Activated CD4-positive, alpha-beta T cell treated with anti-CD3 and anti-CD28 coated beads for 36 hours (primary cell): ENCODE measurements at regions not wholly inside any gene's neighbourhood (a gene's known extent, or its start where the extent isn't known, plus 50 kb on each side); places are given as distances from the start of the nearest gene placed in this dataset.

ENCODE experiments used
- ATAC-seq: fragments of 200-7000 bp; cut with Tn5 transposase; one replicate; pipeline ENCODE4 v1.10.0; 2021; ENCODE audit warnings: mild to moderate bottlenecking, moderate library complexity
- CTCF ChIA-PET: fragments of 350-600 bp; sonication (Branson Sonifier 250); formaldehyde crosslinking; loops from one replicate; lab custom pipeline; 2021; ENCODE audit warnings: antibody characterized with exemption; lab: Charles Lee
- POLR2A ChIA-PET: fragments of 350-600 bp; sonication (Branson Sonifier 250); formaldehyde crosslinking; loops from one replicate; lab custom pipeline; 2021; ENCODE audit warnings: antibody characterized with exemption, inconsistent platforms; lab: Charles Lee
- DNase-seq: peaks from one replicate; pipeline ENCODE4 v3.0.0-alpha.2; 2020
- H3K27ac Mint-ChIP-seq: one replicate; pipeline ENCODE4 v1.8.0; 2021; ENCODE audit warnings: mixed read lengths
- H3K27me3 Mint-ChIP-seq: one replicate; pipeline ENCODE4 v1.8.0; 2021; ENCODE audit warnings: mixed read lengths
- H3K36me3 Mint-ChIP-seq: one replicate; pipeline ENCODE4 v1.8.0; 2021; ENCODE audit warnings: low read depth, mixed read lengths
- H3K4me1 Mint-ChIP-seq: one replicate; pipeline ENCODE4 v1.8.0; 2021; ENCODE audit warnings: mixed read lengths
- H3K4me3 Mint-ChIP-seq: one replicate; pipeline ENCODE4 v1.8.0; 2021; ENCODE audit warnings: mild to moderate bottlenecking, moderate library complexity, mixed read lengths
- H3K9me3 Mint-ChIP-seq: one replicate; pipeline ENCODE4 v1.8.0; 2021; ENCODE audit warnings: low read depth, mixed read lengths
- intact Hi-C, 2 experiments: fragments of 100-400 bp; cut with DNase I in 1 of 2; cut with micrococcal nuclease in 1 of 2; formaldehyde crosslinking; loops; one replicate each; pipeline versions ENCODE4 v1.14.2 to v1.15.1; 2022 to 2024; cut with DNase I, micrococcal nuclease

DNA sequence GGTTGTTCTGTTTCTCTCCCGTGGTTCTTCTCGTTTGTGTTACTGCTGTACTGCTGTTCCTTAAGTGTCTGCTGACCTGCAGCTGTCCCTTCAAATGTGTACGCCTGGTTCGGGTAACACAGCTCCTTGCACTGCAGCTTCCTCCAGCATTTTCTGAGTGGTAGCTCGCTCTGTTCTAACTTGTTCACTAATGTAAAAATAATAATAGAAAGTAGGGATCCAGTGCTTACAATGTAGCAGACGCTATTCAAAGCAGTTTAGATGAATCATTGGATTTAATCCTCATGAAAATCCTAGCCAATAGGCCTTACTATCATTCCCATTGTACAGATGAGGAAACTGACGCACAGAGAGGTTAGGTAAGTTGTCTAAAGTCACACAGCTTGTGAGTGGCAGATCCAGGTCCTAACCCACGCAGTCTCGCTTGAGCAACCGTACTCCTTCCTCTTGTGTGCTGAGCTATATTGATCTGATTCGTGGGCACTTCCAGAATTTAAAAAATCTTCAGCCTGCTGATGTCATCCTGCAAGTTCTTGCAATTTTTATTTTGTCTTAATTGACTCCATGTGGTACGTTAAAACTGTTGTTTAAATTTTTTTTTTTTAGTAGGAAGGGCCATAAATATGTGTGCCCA lies 448.2 kb upstream of the FAT1 start:
- no peak overlapping the region for H3K27ac Mint-ChIP-seq
- CTCF ChIA-PET, result interaction anchor here (0.5 kb wide), 1 partner anchor 78 kb away, joined by 3 read pairs; no protein-coding TSS in a partner anchor
- no peaks in the 10 kb centered on the region for H3K4me1 Mint-ChIP-seq
- H3K27me3 Mint-ChIP-seq, result no peaks in the 10 kb centered on the region
- no peaks in the 10 kb centered on the region for H3K36me3 Mint-ChIP-seq
- no peak overlapping the region for H3K4me3 Mint-ChIP-seq
- POLR2A ChIA-PET, result no interaction called here
- intact Hi-C loops, result no loop called here
- DNase-seq (no peak), ATAC-seq (no peak)
- H3K9me3 Mint-ChIP-seq, result peaks cover 6% of the 10 kb centered on the region

DNA sequence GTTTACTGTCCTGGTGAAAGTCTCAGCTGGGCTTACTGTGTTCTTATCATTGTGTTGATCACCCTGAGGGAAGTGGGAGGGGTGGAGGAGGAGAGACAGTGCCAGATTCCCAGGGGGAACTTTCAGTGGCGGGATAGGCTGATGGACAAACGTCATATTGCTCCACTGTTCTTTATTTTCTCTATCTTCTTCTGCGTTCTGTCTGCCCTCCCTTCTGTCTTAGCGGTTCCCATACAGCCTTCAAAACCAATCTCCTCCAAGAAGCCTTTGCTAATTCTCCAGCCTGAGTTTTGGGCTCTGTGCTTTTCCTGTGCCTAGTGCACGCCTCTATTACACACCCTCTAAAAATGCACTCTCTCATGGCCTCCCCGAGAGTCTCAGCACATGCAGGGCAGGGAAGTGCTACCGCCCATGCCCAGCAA lies 448.7 kb upstream of the FAT1 start:
- no peak for ATAC-seq
- Mint-ChIP-seq H3K4me1 (no peaks in the 10 kb centered on the region), H3K27ac (no peak overlapping the region), H3K36me3 (no peaks in the 10 kb centered on the region), H3K4me3 (no peak overlapping the region), H3K9me3 (peaks cover 6% of the 10 kb centered on the region), H3K27me3 (no peaks in the 10 kb centered on the region)
- POLR2A ChIA-PET, result no interaction called here
- no peak for DNase-seq
- intact Hi-C loops, result no loop called here
- CTCF ChIA-PET, result interaction anchor here (0.5 kb wide), 1 partner anchor 77 kb away, joined by 3 read pairs; no protein-coding TSS in a partner anchor

DNA sequence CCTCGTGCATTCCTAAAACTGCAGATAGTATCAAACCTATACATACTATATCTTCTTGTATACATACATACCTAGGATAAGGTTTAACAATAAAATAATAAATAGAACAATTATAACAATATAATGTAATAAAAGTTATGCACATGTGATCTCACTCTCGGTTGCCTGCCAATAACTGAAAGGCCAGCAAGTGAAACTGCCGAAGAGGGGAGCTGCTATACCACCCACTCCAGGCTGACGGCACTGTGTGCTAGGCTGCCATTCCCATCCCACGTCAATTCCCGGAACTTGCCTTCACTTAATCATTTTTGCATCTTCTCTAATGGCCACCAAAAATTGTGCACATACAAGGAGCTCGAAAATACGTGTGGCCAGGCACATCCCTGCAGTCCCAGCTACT lies 451.1 kb upstream of the FAT1 start:
- Mint-ChIP-seq H3K9me3 (peaks cover 6% of the 10 kb centered on the region), H3K4me3 (no peak overlapping the region), H3K36me3 (no peaks in the 10 kb centered on the region), H3K27ac (no peak overlapping the region), H3K27me3 (no peaks in the 10 kb centered on the region), H3K4me1 (no peaks in the 10 kb centered on the region)
- POLR2A ChIA-PET, result no interaction called here
- ATAC-seq (no peak), DNase-seq (no peak)
- CTCF ChIA-PET, result no interaction called here
- intact Hi-C loops, result no loop called here

DNA sequence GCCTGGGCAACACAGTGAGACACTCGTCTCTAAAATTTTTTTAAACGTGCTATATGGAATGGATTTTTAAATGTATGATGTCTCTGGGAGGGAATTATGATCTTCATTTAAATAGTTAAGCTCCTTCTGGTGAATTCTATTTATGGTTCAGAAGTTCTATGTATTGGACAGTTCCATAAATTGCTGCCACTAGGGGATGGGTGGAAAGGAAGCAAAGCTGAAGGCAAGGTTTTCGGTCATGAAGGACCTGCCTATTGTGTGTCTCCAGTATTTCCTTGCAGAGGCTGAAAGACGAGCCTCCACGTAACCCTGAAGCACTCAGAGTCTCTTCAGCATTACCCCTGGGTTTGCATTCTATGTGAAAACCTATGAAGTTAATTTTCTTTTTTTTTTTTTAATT lies 451.5 kb upstream of the FAT1 start:
- Mint-ChIP-seq H3K36me3 (no peaks in the 10 kb centered on the region), H3K4me1 (no peaks in the 10 kb centered on the region), H3K9me3 (peaks cover 6% of the 10 kb centered on the region), H3K27ac (no peak overlapping the region), H3K4me3 (no peak overlapping the region), H3K27me3 (no peaks in the 10 kb centered on the region)
- intact Hi-C loops, result no loop called here
- no peak for DNase-seq
- ChIA-PET CTCF (no interaction called here), POLR2A (no interaction called here)
- no peak for ATAC-seq

DNA sequence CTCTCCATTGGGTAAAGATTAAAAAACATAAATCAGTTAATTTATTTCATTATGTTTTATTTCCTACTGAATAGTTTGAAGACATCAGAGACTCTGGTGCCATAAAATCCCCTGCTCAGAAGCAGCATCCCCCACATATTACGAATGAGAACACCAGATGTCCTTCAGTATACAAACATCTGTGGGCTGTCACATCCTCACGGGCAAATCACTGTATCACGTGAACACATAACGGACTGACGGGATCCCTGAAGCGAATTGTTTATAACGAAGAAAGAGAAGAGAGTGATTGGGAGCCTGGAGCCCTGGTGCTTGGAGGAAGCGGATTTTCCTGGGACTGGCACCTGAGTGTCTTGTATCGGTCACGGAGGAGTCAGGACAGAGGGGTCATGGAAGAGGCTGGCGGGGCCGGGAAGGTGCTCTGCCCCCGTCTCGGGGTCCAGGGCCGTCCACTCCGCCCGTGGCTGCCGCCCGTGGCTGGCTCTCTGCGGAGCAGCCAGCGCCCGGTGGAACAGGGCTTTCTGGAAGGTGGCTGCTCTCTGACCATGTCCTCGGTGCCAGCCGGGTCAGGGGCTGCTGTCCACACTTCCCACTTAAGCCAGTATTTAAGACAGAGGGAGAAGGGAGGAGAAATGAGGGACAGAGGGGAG lies 452.7 kb upstream of the FAT1 start:
- Mint-ChIP-seq H3K27ac (no peak overlapping the region), H3K36me3 (no peaks in the 10 kb centered on the region), H3K9me3 (peaks cover 6% of the 10 kb centered on the region), H3K4me1 (no peaks in the 10 kb centered on the region), H3K27me3 (no peaks in the 10 kb centered on the region), H3K4me3 (no peak overlapping the region)
- ChIA-PET POLR2A (no interaction called here), CTCF (no interaction called here)
- intact Hi-C loops, result no loop called here
- ATAC-seq, result no peak
- DNase-seq, result no peak

DNA sequence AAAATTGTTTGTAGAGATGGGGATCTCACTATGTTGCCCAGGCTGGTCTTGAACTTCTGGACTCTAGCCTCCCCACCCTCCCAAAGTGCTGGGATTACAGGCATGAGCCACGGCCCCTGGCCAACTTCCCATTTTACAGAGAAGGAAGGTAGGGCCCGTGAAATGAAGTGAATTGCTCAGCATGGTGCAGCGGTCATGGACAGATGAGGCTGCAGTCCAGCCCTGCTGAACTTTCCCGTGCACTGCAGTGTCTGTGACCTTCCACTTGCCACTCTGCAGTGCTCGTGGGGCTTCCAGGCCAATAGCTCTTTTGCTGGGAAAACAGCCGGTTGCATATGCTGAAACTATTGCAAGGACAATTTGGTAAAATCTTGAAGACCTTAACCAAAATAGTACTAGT lies 454.4 kb upstream of the FAT1 start:
- ChIA-PET POLR2A (no interaction called here), CTCF (no interaction called here)
- DNase-seq (no peak), ATAC-seq (no peak)
- Mint-ChIP-seq H3K4me1 (no peaks in the 10 kb centered on the region), H3K9me3 (peaks cover 2% of the 10 kb centered on the region), H3K4me3 (no peak overlapping the region), H3K36me3 (no peaks in the 10 kb centered on the region), H3K27ac (no peak overlapping the region), H3K27me3 (no peaks in the 10 kb centered on the region)
- intact Hi-C loops, result no loop called here

DNA sequence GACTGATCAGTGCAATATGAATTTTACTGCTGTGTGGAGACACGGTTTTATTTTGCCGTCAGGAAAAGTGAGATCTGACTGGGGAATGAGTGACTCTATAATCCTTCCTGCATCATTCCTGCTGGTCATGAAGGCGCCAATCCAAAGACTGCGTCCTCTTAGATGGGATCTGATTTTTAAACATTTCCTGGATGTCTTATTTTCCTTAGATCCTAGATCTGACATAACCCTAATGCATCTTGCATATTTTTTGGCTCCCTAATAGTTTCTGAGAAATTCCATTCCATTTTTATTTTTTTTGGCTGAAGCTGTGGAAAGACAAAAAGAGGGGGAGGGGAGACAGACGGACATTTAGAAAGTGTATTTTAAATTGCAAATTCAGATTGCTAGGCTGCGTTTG lies 454.9 kb upstream of the FAT1 start:
- no peaks in the 10 kb centered on the region for H3K27me3 Mint-ChIP-seq
- H3K9me3 Mint-ChIP-seq, result peaks cover 2% of the 10 kb centered on the region
- ChIA-PET POLR2A (no interaction called here), CTCF (no interaction called here)
- no peak for ATAC-seq
- no peak overlapping the region for H3K27ac Mint-ChIP-seq
- no peak overlapping the region for H3K4me3 Mint-ChIP-seq
- no peak for DNase-seq
- no peaks in the 10 kb centered on the region for H3K36me3 Mint-ChIP-seq
- intact Hi-C loops, result no loop called here
- H3K4me1 Mint-ChIP-seq, result no peaks in the 10 kb centered on the region

DNA sequence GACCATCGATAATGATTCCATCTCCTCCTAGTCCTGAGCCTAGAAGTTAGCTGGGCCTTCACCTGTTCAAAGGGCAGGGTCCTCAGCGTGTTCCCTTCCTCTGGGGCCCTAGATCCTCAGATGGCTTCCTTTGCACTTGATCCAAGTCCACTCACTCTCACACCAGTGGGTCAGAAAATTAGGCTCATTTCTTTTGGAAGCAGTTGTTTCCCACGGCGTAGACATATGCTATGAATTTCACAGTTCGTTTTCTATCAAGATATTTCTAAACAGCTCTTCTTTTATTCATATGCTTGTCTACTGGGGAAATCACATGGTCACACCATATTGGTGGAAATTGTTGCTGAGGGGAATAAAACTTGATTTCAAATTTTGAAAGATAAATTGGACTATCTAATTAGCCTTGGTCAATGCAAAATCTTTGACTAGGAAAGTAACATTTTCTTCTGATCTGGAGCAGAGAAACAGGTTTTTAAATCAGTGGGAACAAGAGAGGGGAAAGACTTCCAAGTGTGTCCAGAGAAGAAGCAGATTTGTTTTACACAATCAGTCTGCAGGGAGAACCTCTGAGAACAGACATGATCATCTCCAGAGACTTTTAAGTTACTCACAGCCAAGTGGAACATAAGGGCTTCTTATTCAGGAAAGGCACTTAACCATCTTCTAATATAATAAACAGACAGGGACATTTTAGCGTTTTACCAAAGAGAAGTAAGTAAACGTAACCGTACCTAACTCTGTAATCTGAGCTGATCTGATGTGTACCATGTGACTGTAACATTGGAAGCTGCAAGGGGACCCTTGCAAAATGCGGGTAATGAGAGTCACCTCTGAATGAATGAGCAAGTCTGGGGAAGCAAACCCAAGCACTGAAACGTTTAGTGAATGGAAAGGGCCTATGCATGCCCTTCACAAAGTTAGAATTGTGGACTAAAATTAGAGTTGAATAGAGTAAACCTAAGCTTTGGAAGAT lies 455.7 kb upstream of the FAT1 start:
- Mint-ChIP-seq H3K4me3 (no peak overlapping the region), H3K9me3 (peaks cover 2% of the 10 kb centered on the region), H3K27ac (no peak overlapping the region), H3K4me1 (no peaks in the 10 kb centered on the region), H3K36me3 (no peaks in the 10 kb centered on the region), H3K27me3 (no peaks in the 10 kb centered on the region)
- ATAC-seq (no peak), DNase-seq (no peak)
- ChIA-PET CTCF (no interaction called here), POLR2A (no interaction called here)
- intact Hi-C loops, result no loop called here

DNA sequence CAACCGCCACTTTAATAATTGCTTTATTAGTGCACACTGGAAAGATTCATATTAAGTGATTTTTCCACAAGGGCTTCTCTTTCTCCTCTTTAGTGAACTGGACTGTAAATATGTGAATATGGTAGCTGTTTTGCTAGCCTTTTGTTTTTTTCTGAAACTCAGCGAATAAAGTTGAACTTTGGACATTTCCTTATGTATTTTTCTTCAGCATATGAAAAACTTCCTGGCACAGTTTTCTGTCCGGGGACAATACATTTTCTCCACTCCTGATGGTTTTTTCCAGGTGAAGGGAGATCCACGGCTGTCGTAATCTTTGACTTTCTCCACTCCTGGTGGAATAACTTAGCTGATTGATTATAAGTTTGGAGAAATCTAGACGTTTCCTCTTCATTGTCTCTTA lies 457.4 kb upstream of the FAT1 start:
- POLR2A ChIA-PET, result no interaction called here
- no peak for ATAC-seq
- CTCF ChIA-PET, result no interaction called here
- H3K36me3 Mint-ChIP-seq, result no peaks in the 10 kb centered on the region
- H3K27ac Mint-ChIP-seq, result no peak overlapping the region
- H3K9me3 Mint-ChIP-seq, result peaks cover 4% of the 10 kb centered on the region
- no peak overlapping the region for H3K4me3 Mint-ChIP-seq
- H3K4me1 Mint-ChIP-seq, result no peaks in the 10 kb centered on the region
- DNase-seq, result no peak
- intact Hi-C loops, result no loop called here
- no peaks in the 10 kb centered on the region for H3K27me3 Mint-ChIP-seq

DNA sequence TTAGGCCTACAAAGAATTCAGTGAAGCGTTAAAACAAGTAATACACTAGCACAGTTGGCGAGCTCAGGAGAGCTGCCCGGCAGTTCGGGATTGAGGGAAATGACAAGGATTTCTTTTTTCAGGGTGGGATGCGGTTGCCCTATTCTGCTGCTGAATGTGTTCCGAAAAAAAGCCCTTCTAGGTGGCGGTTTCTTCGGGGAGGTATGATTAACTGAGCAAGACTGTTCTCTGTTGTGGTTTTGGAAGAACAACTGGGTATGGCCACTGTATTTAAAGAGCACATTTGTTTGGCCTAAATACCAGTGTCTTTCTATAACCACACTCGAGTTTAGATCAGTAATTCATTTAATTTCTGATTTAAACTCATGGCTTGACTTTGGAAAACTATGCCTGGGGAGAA lies 459.7 kb upstream of the FAT1 start:
- intact Hi-C loops, result no loop called here
- CTCF ChIA-PET, result no interaction called here
- no peak for ATAC-seq

DNA sequence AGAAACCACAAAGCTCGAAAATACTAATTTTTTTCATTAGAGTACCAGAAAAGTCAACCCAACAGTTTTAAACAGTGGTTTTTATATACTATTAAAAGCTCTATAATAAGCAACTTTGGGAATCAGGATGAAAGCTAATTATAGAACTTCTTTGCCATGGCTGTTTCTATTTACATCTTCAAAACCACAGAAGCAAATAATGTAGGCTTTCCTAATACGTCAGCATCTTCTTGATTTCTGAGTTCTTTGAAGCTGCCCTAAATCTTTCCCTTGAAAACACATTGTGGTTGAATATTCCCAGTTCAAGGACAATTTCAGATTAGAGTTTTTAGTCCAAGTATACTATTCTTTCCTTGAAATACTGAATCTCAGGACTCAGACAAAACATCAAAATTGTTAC lies 460.2 kb upstream of the FAT1 start:
- ChIA-PET POLR2A (no interaction called here), CTCF (no interaction called here)
- H3K27me3 Mint-ChIP-seq, result no peaks in the 10 kb centered on the region
- DNase-seq, result no peak
- intact Hi-C loops, result no loop called here
- H3K27ac Mint-ChIP-seq, result no peak overlapping the region
- no peak overlapping the region for H3K4me3 Mint-ChIP-seq
- H3K36me3 Mint-ChIP-seq, result no peaks in the 10 kb centered on the region
- no peaks in the 10 kb centered on the region for H3K4me1 Mint-ChIP-seq
- no peak for ATAC-seq
- H3K9me3 Mint-ChIP-seq, result peaks cover 2% of the 10 kb centered on the region

More for the DNA sequence above, 459.7 kb upstream of the FAT1 start:
- no peaks in the 10 kb centered on the region for H3K4me1 Mint-ChIP-seq
- POLR2A ChIA-PET, result no interaction called here
- no peak for DNase-seq
- peaks cover 2% of the 10 kb centered on the region for H3K9me3 Mint-ChIP-seq
- H3K36me3 Mint-ChIP-seq, result no peaks in the 10 kb centered on the region
- no peak overlapping the region for H3K27ac Mint-ChIP-seq
- H3K4me3 Mint-ChIP-seq, result no peak overlapping the region
- no peaks in the 10 kb centered on the region for H3K27me3 Mint-ChIP-seq

DNA sequence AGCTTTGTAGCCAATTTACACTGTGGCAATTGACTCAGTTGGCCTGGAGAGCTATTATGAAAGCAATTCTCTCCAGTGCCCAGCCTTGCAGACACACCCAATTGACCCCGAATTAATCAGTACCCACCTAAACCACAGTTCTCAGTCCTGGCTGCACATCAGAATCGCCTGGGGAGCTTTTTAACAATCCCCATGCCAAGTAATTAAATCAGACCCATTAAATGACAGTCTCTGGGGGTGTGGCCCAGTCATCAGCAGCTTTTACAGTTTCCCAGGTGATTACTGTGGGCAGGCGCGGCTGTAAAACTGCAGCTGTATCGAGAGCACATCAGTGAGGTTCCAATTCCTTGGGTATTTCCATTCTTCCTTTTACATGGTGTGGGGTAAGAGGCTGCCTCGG lies 460.9 kb upstream of the FAT1 start:
- intact Hi-C loops, result no loop called here
- Mint-ChIP-seq H3K36me3 (no peaks in the 10 kb centered on the region), H3K4me3 (no peak overlapping the region), H3K27me3 (no peaks in the 10 kb centered on the region), H3K4me1 (no peaks in the 10 kb centered on the region), H3K9me3 (peaks cover 2% of the 10 kb centered on the region), H3K27ac (no peak overlapping the region)
- DNase-seq, result no peak
- ChIA-PET POLR2A (no interaction called here), CTCF (no interaction called here)
- ATAC-seq, result no peak
